Astrocyte of the spinal cord (primary cell): ENCODE measurements at regions not wholly inside any gene's neighbourhood (a gene's known extent, or its start where the extent isn't known, plus 50 kb on each side); places are given as distances from the start of the nearest gene placed in this dataset.

Source experiments
- DNase-seq: peaks from one replicate; pipeline ENCODE4 v3.0.0; 2011; ENCODE audit warnings: low read depth, low spot score
- H3K4me3 ChIP-seq: 2 replicates; pipeline ENCODE4 v1.5.1; 2011; ENCODE audit warnings: low read depth, mild to moderate bottlenecking, low read length, moderate library complexity
- CTCF ChIP-seq: IDR thresholded peaks from 2 replicates; pipeline ENCODE4 v1.5.1; 2012; ENCODE audit warnings: low read depth, mild to moderate bottlenecking, low read length, inconsistent platforms
- in situ Hi-C: cut with HindIII; loops from 2 replicates; pipeline ENCODE4 v1.10.0; 2017; ENCODE audit warnings: low sequenced_read_pairs

- TF ChIP-seq CTCF: no peak
- in situ Hi-C loops: no loop called here
- no peak for DNase-seq
Measured at GRCh38 chr21:20507783-20508182, 490.4 kb upstream of the NCAM2 start.

GRCh38 chr21:20511216-20511880 is 486.9 kb upstream of the NCAM2 start:
- TF ChIP-seq CTCF: no peak
- DNase-seq: no peak
- no peak overlapping the region for H3K4me3 ChIP-seq
- in situ Hi-C loops: no loop called here

More at GRCh38 chr21:20507783-20508182, 490.4 kb upstream of the NCAM2 start:
- no peak overlapping the region for H3K4me3 ChIP-seq

DNA sequence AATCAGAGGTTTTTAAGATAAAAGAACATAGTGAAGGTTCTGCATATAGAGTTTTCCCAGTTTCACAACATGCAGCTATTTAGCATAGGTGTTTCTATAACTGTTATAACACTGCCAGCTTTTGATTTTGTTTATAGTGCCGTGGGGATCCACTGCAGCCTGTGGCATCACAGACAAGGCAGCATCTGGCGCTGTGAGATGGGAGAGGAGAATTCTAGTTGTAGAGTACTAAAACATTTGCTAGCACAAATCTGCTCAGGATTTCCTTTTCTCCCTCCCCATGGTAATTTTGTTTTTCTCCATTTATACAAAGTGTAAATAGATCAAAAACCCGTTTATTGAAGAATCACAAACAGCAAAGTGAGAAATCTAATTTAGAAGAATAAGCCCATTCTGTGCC is 482.8 kb upstream of the NCAM2 start:
- in situ Hi-C loops: no loop called here
- no peak for DNase-seq
- no peak overlapping the region for H3K4me3 ChIP-seq
- TF ChIP-seq CTCF: no peak

- no peak for DNase-seq
- in situ Hi-C loops: no loop called here
- no peak overlapping the region for H3K4me3 ChIP-seq
- no peak for TF ChIP-seq CTCF
Measured at GRCh38 chr21:20519076-20519475, 479.1 kb upstream of the NCAM2 start.

DNA sequence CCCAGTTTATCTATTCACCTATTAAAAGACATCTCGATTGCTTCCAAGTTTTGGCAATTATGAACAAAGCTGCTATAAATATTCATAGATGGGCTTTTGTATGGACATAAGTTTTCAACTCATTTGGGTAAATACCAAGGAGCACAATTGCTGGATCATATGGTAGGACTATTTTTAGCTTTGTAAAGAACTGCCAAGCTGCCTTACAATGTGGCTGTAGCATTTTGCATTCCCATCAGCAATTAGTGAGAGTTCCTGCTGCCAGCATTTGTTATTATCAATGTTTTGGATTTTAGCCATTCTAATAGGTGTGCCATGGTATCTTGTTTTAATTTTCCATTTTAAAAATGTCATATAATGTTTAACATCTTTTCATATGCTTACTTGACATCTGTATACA is 475.6 kb upstream of the NCAM2 start:
- TF ChIP-seq CTCF: no peak
- in situ Hi-C loops: no loop called here
- no peak for DNase-seq
- H3K4me3 ChIP-seq: no peak overlapping the region

DNA sequence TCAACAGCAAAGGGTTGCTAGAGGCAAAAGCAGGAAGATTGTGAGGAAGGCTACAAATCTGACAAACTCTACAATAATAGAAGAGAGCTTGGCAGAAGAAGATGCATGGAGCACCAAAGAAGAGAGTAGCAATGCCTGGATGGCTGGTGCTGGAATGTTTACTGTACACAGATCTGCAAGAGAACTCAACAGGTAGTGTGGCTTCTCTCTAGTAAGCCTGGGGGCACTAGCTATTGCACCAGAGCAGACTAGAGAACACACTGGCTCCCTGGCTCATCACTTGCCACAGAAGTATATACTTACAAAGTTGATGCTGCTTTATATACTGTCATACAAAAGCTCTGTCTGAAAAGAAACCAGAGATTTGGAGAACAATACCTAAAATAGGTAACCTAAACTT is 475.0 kb upstream of the NCAM2 start:
- H3K4me3 ChIP-seq: no peak overlapping the region
- no peak for DNase-seq
- in situ Hi-C loops: no loop called here

More for the DNA sequence above, 475.0 kb upstream of the NCAM2 start:
- TF ChIP-seq CTCF: no peak
